HCT116 (cell line): ENCODE measurements at regions not wholly inside any gene's neighbourhood (a gene's known extent, or its start where the extent isn't known, plus 50 kb on each side); places are given as distances from the start of the nearest gene placed in this dataset.

ENCODE experiments used
- CEBPB ChIP-seq: IDR thresholded peaks from 2 replicates; pipeline ENCODE4 v1.6.1; 2012; ENCODE audit warnings: low read depth
- POLR2AphosphoS5 ChIP-seq: IDR thresholded peaks from 2 replicates; pipeline ENCODE4 v1.6.1; 2011; ENCODE audit warnings: mild to moderate bottlenecking, low read depth, low read length, moderate library complexity
- SRF ChIP-seq: IDR thresholded peaks from 2 replicates; pipeline ENCODE4 v1.6.1; 2012; ENCODE audit warnings: low read depth
- ZFX ChIP-seq: fragments of 450-650 bp; IDR thresholded peaks from 2 replicates; pipeline ENCODE4 v1.6.1; 2017
- TF ChIP-seq, protein P1 (sequence below), 3 experiments: fragments of 200-600 bp in 1 of 3; sonication (generic) in 1 of 3; IDR thresholded peaks in 2 of 3; conservative IDR thresholded peaks in 1 of 3; 2 replicates each; pipeline ENCODE4 v1.5.1; 2012 to 2017; ENCODE audit warnings: low read depth in 2 of 3, low read length in 2 of 3, antibody characterized with exemption in 1 of 3, borderline replicate concordance in 1 of 3, control low read depth in 1 of 3, mild to moderate bottlenecking in 1 of 3, mixed read lengths in 1 of 3, mixed run types in 1 of 3, moderate library complexity in 1 of 3; ENCODE audit not compliant: insufficient read depth in 1 of 3

DNA sequence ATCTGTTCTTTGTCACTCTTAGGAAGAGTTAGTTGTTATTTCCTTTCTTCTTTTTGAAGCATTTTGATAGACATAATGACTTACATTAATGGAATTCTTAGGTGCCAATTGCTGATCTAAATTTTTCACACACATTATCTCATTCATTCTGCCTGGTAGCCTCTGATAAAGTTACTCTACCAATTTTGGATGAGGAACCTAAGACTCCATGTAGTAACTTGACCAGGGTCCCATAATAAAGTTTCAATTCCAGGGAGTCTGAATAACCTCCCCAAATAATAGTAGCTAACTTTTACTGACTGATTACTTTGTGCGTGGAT is 73.2 kb upstream of the CITED2 start:
- TF ChIP-seq ZFX (no peak), SRF (no peak), CEBPB (no peak), POLR2AphosphoS5 (no peak)
- TF ChIP-seq, protein P1, sequence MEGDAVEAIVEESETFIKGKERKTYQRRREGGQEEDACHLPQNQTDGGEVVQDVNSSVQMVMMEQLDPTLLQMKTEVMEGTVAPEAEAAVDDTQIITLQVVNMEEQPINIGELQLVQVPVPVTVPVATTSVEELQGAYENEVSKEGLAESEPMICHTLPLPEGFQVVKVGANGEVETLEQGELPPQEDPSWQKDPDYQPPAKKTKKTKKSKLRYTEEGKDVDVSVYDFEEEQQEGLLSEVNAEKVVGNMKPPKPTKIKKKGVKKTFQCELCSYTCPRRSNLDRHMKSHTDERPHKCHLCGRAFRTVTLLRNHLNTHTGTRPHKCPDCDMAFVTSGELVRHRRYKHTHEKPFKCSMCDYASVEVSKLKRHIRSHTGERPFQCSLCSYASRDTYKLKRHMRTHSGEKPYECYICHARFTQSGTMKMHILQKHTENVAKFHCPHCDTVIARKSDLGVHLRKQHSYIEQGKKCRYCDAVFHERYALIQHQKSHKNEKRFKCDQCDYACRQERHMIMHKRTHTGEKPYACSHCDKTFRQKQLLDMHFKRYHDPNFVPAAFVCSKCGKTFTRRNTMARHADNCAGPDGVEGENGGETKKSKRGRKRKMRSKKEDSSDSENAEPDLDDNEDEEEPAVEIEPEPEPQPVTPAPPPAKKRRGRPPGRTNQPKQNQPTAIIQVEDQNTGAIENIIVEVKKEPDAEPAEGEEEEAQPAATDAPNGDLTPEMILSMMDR (IDR thresholded peaks at IDR 0.05 in 2 of 3, conservative IDR thresholded peaks at IDR 0.05 in 1 of 3; ENCODE audit: borderline replicate concordance in 1 of 3, insufficient read depth in 1 of 3, low read depth in 2 of 3, low read length in 2 of 3): no peak
